H1 (cell line): ENCODE measurements at regions not wholly inside any gene's neighbourhood (a gene's known extent, or its start where the extent isn't known, plus 50 kb on each side); places are given as distances from the start of the nearest gene placed in this dataset.

ENCODE experiments used
- CTCF ChIA-PET: fragments of 300-600 bp; sonication (Branson Sonifier 250); formaldehyde crosslinking; loops from one replicate; lab custom pipeline; 2021; ENCODE audit not compliant: partially characterized antibody; lab: Charles Lee
- POLR2A ChIA-PET: fragments of 300-600 bp; sonication (Branson Sonifier 250); formaldehyde crosslinking; loops from one replicate; lab custom pipeline; 2021; ENCODE audit warnings: inconsistent platforms; ENCODE audit not compliant: partially characterized antibody; lab: Charles Lee
- DNase-seq, 2 experiments: peaks; one replicate each; pipeline versions ENCODE4 v3.0.0 to v3.0.0-alpha.2; 2010 to 2022; ENCODE audit warnings: low spot score in 2 of 2, low read depth in 1 of 2, mixed read lengths in 1 of 2
- FAIRE-seq: peaks from 2 replicates; lab custom pipeline; 2011; peaks lifted over from hg19 to GRCh38; lab: Jason Lieb, UNC
- H2AFZ ChIP-seq: 2 replicates; pipeline ENCODE4 v1.8.1; 2012; ENCODE audit warnings: low read length, inconsistent platforms
- H2AK5ac ChIP-seq: 2 replicates; pipeline ENCODE4 v1.6.1; 2013; ENCODE audit warnings: low read depth, low read length
- H2BK120ac ChIP-seq: replicated peaks from 2 replicates; pipeline ENCODE3; 2013; ENCODE audit warnings: low read depth, low read length, inconsistent platforms
- H2BK12ac ChIP-seq: 2 replicates; pipeline ENCODE4 v1.6.1; 2013; ENCODE audit warnings: low read depth, low read length
- H2BK15ac ChIP-seq: 2 replicates; pipeline ENCODE4 v1.6.1; 2013; ENCODE audit warnings: low read length
- H2BK20ac ChIP-seq: 2 replicates; pipeline ENCODE4 v1.6.1; 2013; ENCODE audit warnings: low read length
- H2BK5ac ChIP-seq: 2 replicates; pipeline ENCODE4 v1.6.1; 2013; ENCODE audit warnings: low read depth, low read length
- H3K14ac ChIP-seq: 2 replicates; pipeline ENCODE4 v1.6.1; 2013; ENCODE audit warnings: inconsistent platforms; ENCODE audit not compliant: insufficient read length
- H3K18ac ChIP-seq: 2 replicates; pipeline ENCODE4 v1.6.1; 2013; ENCODE audit warnings: low read length; ENCODE audit errors: extremely low read depth
- H3K23ac ChIP-seq: 2 replicates; pipeline ENCODE4 v1.6.1; 2013; ENCODE audit warnings: inconsistent platforms; ENCODE audit not compliant: insufficient read length
- H3K23me2 ChIP-seq: 2 replicates; pipeline ENCODE4 v1.6.1; 2013; ENCODE audit warnings: low read depth, low read length
- H3K27ac ChIP-seq: 2 replicates; pipeline ENCODE4 v1.6.1; 2011; ENCODE audit warnings: low read depth, low read length, inconsistent platforms
- H3K27me3 ChIP-seq, 4 experiments: replicated peaks in 1 of 4; 1 replicate in 1 of 4; 2 replicates in 3 of 4; pipeline versions ENCODE4 v1.6.1 to v1.8.1; 2011 to 2013; ENCODE audit warnings: low read length in 3 of 4, mild to moderate bottlenecking in 3 of 4, inconsistent platforms in 2 of 4, mixed read lengths in 2 of 4, moderate library complexity in 1 of 4; ENCODE audit not compliant: control insufficient read depth in 3 of 4, insufficient read depth in 3 of 4; ENCODE audit errors: extremely low read depth in 1 of 4
- H3K36me3 ChIP-seq, 4 experiments: 2 replicates each; pipeline versions ENCODE4 v1.6.1 to v1.8.1; 2011 to 2013; ENCODE audit warnings: mild to moderate bottlenecking in 4 of 4, low read length in 3 of 4, moderate library complexity in 2 of 4, control low read depth in 1 of 4, inconsistent platforms in 1 of 4; ENCODE audit not compliant: insufficient read depth in 4 of 4, control insufficient read depth in 2 of 4
- H3K4ac ChIP-seq: replicated peaks from 2 replicates; pipeline ENCODE3; 2013; ENCODE audit warnings: low read length, low read depth, mixed read lengths, inconsistent platforms; ENCODE audit not compliant: insufficient read length
- H3K4me1 ChIP-seq, 4 experiments: replicated peaks in 1 of 4; 1 replicate in 1 of 4; 2 replicates in 3 of 4; pipeline versions ENCODE4 v1.6.1 to v1.8.1; 2011 to 2013; ENCODE audit warnings: low read length in 3 of 4, inconsistent platforms in 2 of 4, mixed read lengths in 1 of 4; ENCODE audit not compliant: insufficient read depth in 4 of 4, control insufficient read depth in 3 of 4
- H3K4me2 ChIP-seq, 2 experiments: 2 replicates each; pipeline versions ENCODE4 v1.6.1 to v1.8.1; 2011 to 2013; ENCODE audit warnings: low read depth in 2 of 2, low read length in 2 of 2, control low read depth in 1 of 2, inconsistent platforms in 1 of 2, mild to moderate bottlenecking in 1 of 2; ENCODE audit not compliant: insufficient read depth in 1 of 2
- H3K4me3 ChIP-seq, 4 experiments: fragments of 200-600, 300-600 bp in 1 of 4; sonication (generic), shearing (Covaris generic), sonication (Bioruptor Twin) in 1 of 4; 2 replicates each; pipeline versions ENCODE4 v1.5.1 to v1.8.1; 2011 to 2016; ENCODE audit warnings: low read length in 4 of 4, low read depth in 3 of 4, control low read depth in 2 of 4, inconsistent platforms in 2 of 4, mild to moderate bottlenecking in 2 of 4, mixed read lengths in 1 of 4, moderate library complexity in 1 of 4; ENCODE audit not compliant: insufficient read depth in 2 of 4; ENCODE audit errors: extremely low read depth in 1 of 4
- H3K56ac ChIP-seq: replicated peaks from 2 replicates; pipeline ENCODE3; 2013; ENCODE audit warnings: low read depth, mild to moderate bottlenecking, mixed read lengths, low read length, inconsistent platforms; ENCODE audit not compliant: insufficient read length
- H3K79me1 ChIP-seq: 2 replicates; pipeline ENCODE4 v1.6.1; 2013; ENCODE audit warnings: low read depth, low read length, control low read depth
- H3K79me2 ChIP-seq, 2 experiments: 2 replicates each; pipeline versions ENCODE4 v1.6.1 to v1.8.1; 2012 to 2013; ENCODE audit warnings: low read length in 2 of 2, mild to moderate bottlenecking in 2 of 2, inconsistent platforms in 1 of 2; ENCODE audit not compliant: insufficient read depth in 2 of 2, control insufficient read depth in 1 of 2
- H3K9ac ChIP-seq, 4 experiments: replicated peaks in 1 of 4; 1 replicate in 1 of 4; 2 replicates in 3 of 4; pipeline versions ENCODE4 v1.6.1 to v1.8.1; 2011 to 2013; ENCODE audit warnings: low read depth in 3 of 4, low read length in 3 of 4, control low read depth in 2 of 4, mild to moderate bottlenecking in 2 of 4, moderate library complexity in 2 of 4, inconsistent platforms in 1 of 4; ENCODE audit errors: extremely low read depth in 1 of 4
- H3K9me3 ChIP-seq, 2 experiments: 2 replicates each; pipeline versions ENCODE4 v1.6.1 to v1.8.1; 2012 to 2013; ENCODE audit warnings: mild to moderate bottlenecking in 2 of 2, moderate library complexity in 2 of 2, control low read depth in 1 of 2, inconsistent platforms in 1 of 2, low read depth in 1 of 2, low read length in 1 of 2, mixed read lengths in 1 of 2; ENCODE audit not compliant: insufficient read depth in 2 of 2
- H4K20me1 ChIP-seq, 2 experiments: replicated peaks in 1 of 2; 2 replicates each; pipeline versions ENCODE3 to v1.8.1; 2011 to 2013; ENCODE audit warnings: inconsistent platforms in 2 of 2, low read length in 2 of 2, mild to moderate bottlenecking in 1 of 2; ENCODE audit not compliant: insufficient read depth in 2 of 2, control insufficient read depth in 1 of 2
- H4K5ac ChIP-seq: 2 replicates; pipeline ENCODE4 v1.6.1; 2013; ENCODE audit warnings: low read length, low read depth, mixed read lengths, inconsistent platforms; ENCODE audit not compliant: insufficient read length
- H4K8ac ChIP-seq: 2 replicates; pipeline ENCODE4 v1.8.0; 2013; ENCODE audit warnings: mild to moderate bottlenecking, moderate library complexity, low read length, inconsistent platforms; ENCODE audit not compliant: insufficient read depth; ENCODE audit errors: extremely low read depth
- H4K91ac ChIP-seq: replicated peaks from 2 replicates; pipeline ENCODE3; 2013; ENCODE audit warnings: low read length, mixed read lengths, inconsistent platforms; ENCODE audit not compliant: insufficient read length
- POU5F1 ChIP-seq: IDR thresholded peaks from 2 replicates; pipeline ENCODE4 v1.6.1; 2011; ENCODE audit warnings: low read depth, mild to moderate bottlenecking, low read length, moderate library complexity
- SAP30 ChIP-seq: fragments of 300-600 bp; sonication (generic); IDR thresholded peaks from 2 replicates; pipeline ENCODE4 v1.7.1; 2012; ENCODE audit warnings: low read length, moderate library complexity, mild to moderate bottlenecking, inconsistent platforms; ENCODE audit not compliant: insufficient read depth, insufficient replicate concordance
- WGBS, 2 experiments: shearing (Covaris generic) in 1 of 2; methylation state at CpG; one replicate each; pipeline versions ENCODE4 v1.1.6 to v1.1.7; 2013 to 2015; ENCODE audit warnings: low lambda C conversion rate in 2 of 2, mixed read lengths in 2 of 2, inconsistent platforms in 1 of 2, low coverage in 1 of 2, missing lambda C conversion rate in 1 of 2; ENCODE audit not compliant: insufficient replicate concordance in 2 of 2, insufficient coverage in 1 of 2, insufficient read length in 1 of 2; ENCODE audit errors: extremely low coverage in 1 of 2, missing lambda C conversion rate in 1 of 2; 5-methylcytosine and 5-hydroxymethylcytosine counted together

DNA sequence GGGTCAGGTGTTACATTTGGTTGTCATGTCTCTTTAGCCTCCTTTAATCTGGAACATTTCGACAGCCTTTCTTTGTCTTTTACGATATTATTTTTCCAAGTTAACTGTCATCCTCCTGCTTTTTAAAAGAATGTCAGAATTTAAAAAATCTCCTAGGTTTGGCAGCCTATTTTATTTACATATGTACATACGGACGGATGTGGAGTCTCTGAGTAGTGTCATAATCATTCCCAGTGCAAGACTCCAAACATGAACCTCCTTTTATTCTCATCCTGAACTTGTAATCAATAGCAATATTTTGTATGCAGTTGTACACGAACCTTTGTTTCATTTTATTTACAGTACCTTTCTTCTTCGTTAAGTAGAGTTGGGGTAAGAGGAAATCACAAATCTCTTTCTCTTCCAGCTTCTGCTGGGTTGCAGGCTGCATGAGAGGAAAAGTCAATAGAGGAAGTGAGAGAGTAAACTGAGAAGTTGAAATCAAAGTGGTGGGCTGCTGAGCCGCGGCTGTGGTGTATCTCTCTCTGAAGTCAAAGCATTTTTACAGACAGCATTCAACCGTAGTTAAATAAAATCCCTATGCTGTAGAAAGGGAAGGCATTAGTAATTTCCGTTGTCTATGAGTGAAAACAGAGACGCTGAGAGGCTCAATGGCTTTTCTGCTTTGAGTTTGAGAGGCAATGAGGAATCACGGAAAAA, 53.9 kb upstream of the RPS6KA3 start:
- POLR2A ChIA-PET: no interaction called here
- Histone ChIP-seq H4K8ac (no peak overlapping the region), H3K4me3 (no peak overlapping the region), H3K79me1 (no peaks in the 10 kb centered on the region), H4K5ac (no peak overlapping the region), H3K56ac (no peak overlapping the region), H3K27me3 (no peaks in the 10 kb centered on the region), H4K20me1 (no peaks in the 10 kb centered on the region), H4K91ac (no peak overlapping the region), H2AK5ac (no peak overlapping the region), H3K27ac (no peak overlapping the region), H2BK120ac (no peak overlapping the region), H3K23me2 (no peaks in the 10 kb centered on the region), H3K14ac (no peak overlapping the region), H3K4me2 (no peak overlapping the region), H2AFZ (no peak overlapping the region), H3K36me3 (no peaks in the 10 kb centered on the region), H3K4me1 (no peaks in the 10 kb centered on the region), H2BK20ac (no peak overlapping the region), H3K9me3 (no peaks in the 10 kb centered on the region), H2BK12ac (no peak overlapping the region), H2BK15ac (no peak overlapping the region), H3K18ac (no peak overlapping the region), H3K4ac (no peak overlapping the region), H3K9ac (no peak overlapping the region), H3K79me2 (no peaks in the 10 kb centered on the region), H3K23ac (no peak overlapping the region), H2BK5ac (no peak overlapping the region)
- TF ChIP-seq SAP30: no peak
- no peak for TF ChIP-seq POU5F1
- DNase-seq (no peak), FAIRE-seq (no peak)
- 88% methylated on average over 12 of the region's 12 CpGs; no CpG with 5 or more reads in 1 of the 2 experiments for WGBS, 2 experiments
- CTCF ChIA-PET: no interaction called here
